MM.1S (cell line): ENCODE measurements at regions not wholly inside any gene's neighbourhood (a gene's known extent, or its start where the extent isn't known, plus 50 kb on each side); places are given as distances from the start of the nearest gene placed in this dataset.

ENCODE experiments used
- DNase-seq: peaks from one replicate; pipeline ENCODE4 v3.0.0-alpha.2; 2015
- H2AFZ ChIP-seq: fragments of 300-600 bp; sonication (generic); 2 replicates; pipeline ENCODE4 v1.6.0; 2016; ENCODE audit warnings: antibody characterized with exemption, low read length
- H3F3A ChIP-seq: fragments of 300-600 bp; sonication (generic); 2 replicates; pipeline ENCODE4 v1.6.1; 2016; ENCODE audit warnings: mild to moderate bottlenecking, antibody characterized with exemption, low read length, moderate library complexity, mixed read lengths; ENCODE audit not compliant: insufficient read depth
- H3K27ac ChIP-seq: fragments of 300-600 bp; sonication (generic); 2 replicates; pipeline ENCODE4 v1.5.1; 2016; ENCODE audit warnings: mild to moderate bottlenecking, low read length
- H3K27me3 ChIP-seq: fragments of 300-600 bp; sonication (generic); replicated peaks from 2 replicates; pipeline ENCODE4 v1.6.0; 2016; ENCODE audit warnings: low read length; ENCODE audit not compliant: insufficient read depth
- H3K36me3 ChIP-seq: fragments of 300-600 bp; sonication (generic); replicated peaks from 2 replicates; pipeline ENCODE4 v1.6.1; 2016; ENCODE audit warnings: mild to moderate bottlenecking, low read length, mixed read lengths; ENCODE audit not compliant: insufficient read depth
- H3K4me1 ChIP-seq: fragments of 300-600 bp; sonication (generic); 2 replicates; pipeline ENCODE4 v1.6.1; 2016; ENCODE audit warnings: low read length, mixed read lengths
- H3K4me2 ChIP-seq: fragments of 300-600 bp; sonication (generic); 2 replicates; pipeline ENCODE4 v1.6.0; 2016; ENCODE audit warnings: low read depth, low read length
- H3K4me3 ChIP-seq: fragments of 300-600 bp; sonication (generic); 2 replicates; pipeline ENCODE4 v1.5.1; 2016; ENCODE audit warnings: low read length, mixed read lengths
- H3K79me2 ChIP-seq: fragments of 300-600 bp; sonication (generic); 2 replicates; pipeline ENCODE4 v1.6.1; 2016; ENCODE audit warnings: mixed run types, low read length, mixed read lengths
- H3K9ac ChIP-seq: fragments of 300-600 bp; sonication (generic); 2 replicates; pipeline ENCODE4 v1.6.1; 2016; ENCODE audit warnings: low read length, mixed read lengths
- H3K9me2 ChIP-seq: fragments of 300-600 bp; sonication (generic); replicated peaks from 2 replicates; pipeline ENCODE4 v1.6.1; 2016; ENCODE audit warnings: mild to moderate bottlenecking, low read length, mixed read lengths; ENCODE audit not compliant: insufficient read depth
- H3K9me3 ChIP-seq: fragments of 300-600 bp; sonication (generic); replicated peaks from 2 replicates; pipeline ENCODE4 v1.6.1; 2016; ENCODE audit warnings: mild to moderate bottlenecking, low read length, mixed read lengths; ENCODE audit not compliant: insufficient read depth
- H4K20me1 ChIP-seq: fragments of 300-600 bp; sonication (generic); 2 replicates; pipeline ENCODE4 v1.6.1; 2016; ENCODE audit warnings: mild to moderate bottlenecking, low read length, moderate library complexity, mixed read lengths; ENCODE audit not compliant: insufficient read depth
- EZH2 ChIP-seq: fragments of 300-600 bp; sonication (generic); optimal IDR thresholded peaks from 2 replicates; pipeline ENCODE3; 2017; ENCODE audit warnings: low read depth, mild to moderate bottlenecking, antibody characterized with exemption, low read length, mixed read lengths
- EZH2phosphoT487 ChIP-seq: fragments of 300-600 bp; sonication (generic); IDR thresholded peaks from 2 replicates; pipeline ENCODE4 v1.6.1; 2018; ENCODE audit warnings: antibody characterized with exemption, low read length
- TF ChIP-seq, protein P1 (sequence below): fragments of 300-600 bp; sonication (generic); IDR thresholded peaks from 2 replicates; pipeline ENCODE4 v1.5.1; 2016; ENCODE audit warnings: antibody characterized with exemption, low read length, mixed read lengths

DNA sequence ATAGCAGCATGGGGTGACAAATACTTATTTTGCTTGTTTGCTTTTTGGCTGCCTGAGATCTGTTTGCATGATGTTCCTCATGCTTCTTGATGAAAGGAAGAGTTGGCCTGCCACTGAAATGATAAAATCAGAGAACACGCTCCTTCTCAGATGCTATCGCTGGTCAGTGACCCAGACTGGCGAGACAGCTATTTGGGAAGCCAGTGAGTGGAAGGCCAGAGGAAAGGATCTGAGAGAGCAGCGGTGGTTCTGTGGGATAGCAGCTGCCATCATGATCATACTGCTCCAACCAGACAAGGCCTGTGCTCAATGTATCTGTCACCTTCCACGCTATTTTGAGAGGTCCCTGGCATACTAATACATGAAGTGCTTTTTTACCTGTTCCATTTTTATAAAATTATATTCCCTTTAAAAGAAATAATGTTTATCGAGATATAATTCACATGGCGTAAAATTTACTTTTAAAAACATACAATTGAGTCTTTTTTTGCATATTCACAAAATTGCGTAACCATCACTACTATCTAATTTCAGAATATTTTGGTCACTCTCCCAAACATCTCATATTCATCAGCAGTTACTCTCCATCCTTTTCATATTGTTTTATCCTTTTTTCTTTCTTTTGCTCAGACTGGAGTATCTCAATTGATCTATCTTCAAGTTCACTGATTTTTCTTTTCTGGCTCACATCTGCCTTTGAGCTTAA lies 695.1 kb downstream of the TNS3 start:
- Histone ChIP-seq H3K4me3 (no peak overlapping the region), H3K4me2 (no peak overlapping the region), H3K4me1 (no peaks in the 10 kb centered on the region), H3F3A (no peaks in the 10 kb centered on the region), H3K79me2 (no peaks in the 10 kb centered on the region), H3K27ac (no peak overlapping the region), H3K27me3 (no peaks in the 10 kb centered on the region), H3K9ac (no peak overlapping the region), H3K9me2 (no peaks in the 10 kb centered on the region), H2AFZ (no peak overlapping the region), H3K9me3 (no peaks in the 10 kb centered on the region), H3K36me3 (no peaks in the 10 kb centered on the region), H4K20me1 (no peaks in the 10 kb centered on the region)
- no peak for TF ChIP-seq EZH2
- TF ChIP-seq, protein P1, sequence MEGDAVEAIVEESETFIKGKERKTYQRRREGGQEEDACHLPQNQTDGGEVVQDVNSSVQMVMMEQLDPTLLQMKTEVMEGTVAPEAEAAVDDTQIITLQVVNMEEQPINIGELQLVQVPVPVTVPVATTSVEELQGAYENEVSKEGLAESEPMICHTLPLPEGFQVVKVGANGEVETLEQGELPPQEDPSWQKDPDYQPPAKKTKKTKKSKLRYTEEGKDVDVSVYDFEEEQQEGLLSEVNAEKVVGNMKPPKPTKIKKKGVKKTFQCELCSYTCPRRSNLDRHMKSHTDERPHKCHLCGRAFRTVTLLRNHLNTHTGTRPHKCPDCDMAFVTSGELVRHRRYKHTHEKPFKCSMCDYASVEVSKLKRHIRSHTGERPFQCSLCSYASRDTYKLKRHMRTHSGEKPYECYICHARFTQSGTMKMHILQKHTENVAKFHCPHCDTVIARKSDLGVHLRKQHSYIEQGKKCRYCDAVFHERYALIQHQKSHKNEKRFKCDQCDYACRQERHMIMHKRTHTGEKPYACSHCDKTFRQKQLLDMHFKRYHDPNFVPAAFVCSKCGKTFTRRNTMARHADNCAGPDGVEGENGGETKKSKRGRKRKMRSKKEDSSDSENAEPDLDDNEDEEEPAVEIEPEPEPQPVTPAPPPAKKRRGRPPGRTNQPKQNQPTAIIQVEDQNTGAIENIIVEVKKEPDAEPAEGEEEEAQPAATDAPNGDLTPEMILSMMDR = no peak
- no peak for TF ChIP-seq EZH2phosphoT487
- DNase-seq = no peak

DNA sequence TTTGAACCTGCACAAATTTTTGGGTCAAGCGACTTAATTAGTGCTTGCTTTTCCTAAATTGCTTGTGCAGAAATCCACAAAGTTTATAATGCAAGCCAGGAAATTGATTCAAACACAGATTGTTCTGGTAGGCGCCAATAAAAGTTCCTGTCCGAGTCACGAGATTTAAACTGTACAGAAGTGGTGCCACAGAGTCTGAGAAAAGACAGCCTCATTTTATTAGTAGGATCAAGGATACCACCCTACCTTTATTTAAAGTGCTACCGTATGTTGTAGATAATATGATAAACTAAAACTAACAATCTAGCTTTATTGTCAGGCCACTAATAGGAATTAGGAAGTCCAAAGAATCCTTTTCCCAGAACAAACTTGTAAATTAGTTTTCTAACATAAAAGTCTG lies 696.7 kb downstream of the TNS3 start:
- H3K4me3 ChIP-seq = no peak overlapping the region
- H3K9me2 ChIP-seq = no peaks in the 10 kb centered on the region
- H3K9me3 ChIP-seq = no peaks in the 10 kb centered on the region
- TF ChIP-seq EZH2 (no peak), EZH2phosphoT487 (no peak)
- TF ChIP-seq, protein P1 = no peak
- H4K20me1 ChIP-seq = no peaks in the 10 kb centered on the region
- no peaks in the 10 kb centered on the region for H3K27me3 ChIP-seq
- 0 out of 2 replicates have a peak, but pooled peaks cover 1% of the 10 kb centered on the region for H3K4me1 ChIP-seq
- no peak overlapping the region for H2AFZ ChIP-seq
- no peak overlapping the region for H3K9ac ChIP-seq
- H3F3A ChIP-seq = no peaks in the 10 kb centered on the region
- no peak for DNase-seq
- no peaks in the 10 kb centered on the region for H3K36me3 ChIP-seq
- no peak overlapping the region for H3K4me2 ChIP-seq
- H3K27ac ChIP-seq = no peak overlapping the region
- no peaks in the 10 kb centered on the region for H3K79me2 ChIP-seq

DNA sequence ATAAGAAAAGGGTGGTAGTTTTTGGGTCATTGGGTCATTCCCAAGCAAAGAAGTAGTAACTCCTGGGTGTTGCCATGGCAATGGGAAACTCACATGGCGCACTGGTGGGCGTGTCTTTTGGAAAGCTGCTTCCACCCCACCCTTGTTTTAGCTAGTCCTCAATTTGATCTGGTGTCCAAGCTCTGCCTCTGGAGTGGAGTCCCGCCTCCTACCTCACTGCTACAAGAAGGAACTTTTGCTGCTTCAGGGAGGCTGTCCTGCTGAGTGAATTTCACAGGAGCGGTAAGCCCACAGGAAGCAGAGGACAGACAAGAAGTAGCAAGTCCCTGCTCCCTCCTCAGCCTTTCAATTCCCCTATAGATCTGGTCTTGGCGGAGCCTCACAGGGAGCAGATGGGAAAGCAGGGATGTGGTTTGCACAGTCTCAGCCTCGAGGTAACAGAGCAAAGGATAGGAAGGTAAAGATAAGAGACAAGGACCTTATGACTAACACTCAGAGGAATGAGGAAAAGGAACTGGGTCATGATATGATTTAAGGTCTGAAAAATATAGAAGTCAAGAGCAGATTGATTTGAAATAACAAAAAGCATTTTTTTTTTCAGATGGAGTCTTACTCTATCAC lies 700.3 kb downstream of the TNS3 start:
- no peak for DNase-seq

More for the DNA sequence above, 700.3 kb downstream of the TNS3 start:
- H3K27ac ChIP-seq = peak overlapping the region; percentile 45; the same call in 1 of the 2 replicates
- no peaks in the 10 kb centered on the region for H3K36me3 ChIP-seq
- peaks cover 11% of the 10 kb centered on the region; the same call in 1 of the 2 replicates for H3K4me1 ChIP-seq
- H3K4me2 ChIP-seq = no peak overlapping the region
- H3K4me3 ChIP-seq = no peak overlapping the region
- no peaks in the 10 kb centered on the region for H3K27me3 ChIP-seq
- H3K79me2 ChIP-seq = no peaks in the 10 kb centered on the region
- H2AFZ ChIP-seq = no peak overlapping the region
- H3K9me3 ChIP-seq = no peaks in the 10 kb centered on the region
- H4K20me1 ChIP-seq = no peaks in the 10 kb centered on the region
- no peaks in the 10 kb centered on the region for H3F3A ChIP-seq
- H3K9me2 ChIP-seq = no peaks in the 10 kb centered on the region
- no peak overlapping the region for H3K9ac ChIP-seq
- TF ChIP-seq, protein P1 = no peak
- TF ChIP-seq EZH2phosphoT487 = no peak
